GM12878 (cell line): ENCODE measurements at regions not wholly inside any gene's neighbourhood (a gene's known extent, or its start where the extent isn't known, plus 50 kb on each side); places are given as distances from the start of the nearest gene placed in this dataset.

Experiments used
- ATAC-seq: fragments of 200-7000 bp; cut with Tn5 transposase; 3 replicates; pipeline ENCODE4 v1.9.1; 2020; ENCODE audit warnings: mild to moderate bottlenecking, moderate library complexity
- BruUV-seq: library from RNA; stranded (reverse); fragments of 400-500 nt; replicated peaks from 2 replicates; lab custom pipeline; 2021; lab: Mats Ljungman, UMichigan
- CTCF ChIA-PET: fragments of 300-600 bp; sonication (Branson Sonifier 250); formaldehyde crosslinking; extraction: SDS; loops from one replicate; lab custom pipeline; 2021; ENCODE audit warnings: inconsistent platforms; lab: Yijun Ruan, JAX
- POLR2A ChIA-PET: fragments of 350-600 bp; formaldehyde crosslinking; extraction: SDS; loops from one replicate; lab custom pipeline; 2021; ENCODE audit warnings: inconsistent platforms; lab: Charles Lee
- RAD21 ChIA-PET: fragments of 300-600 bp; sonication (Branson Sonifier 250); formaldehyde crosslinking; loops from one replicate; lab custom pipeline; 2023; ENCODE audit warnings: antibody characterized with exemption; ENCODE audit not compliant: unreplicated experiment; lab: Charles Lee
- SMC1A ChIA-PET: fragments of 300-600 bp; sonication (Branson Sonifier 250); formaldehyde crosslinking; loops from one replicate; lab custom pipeline; 2023; ENCODE audit not compliant: unreplicated experiment, uncharacterized antibody; lab: Charles Lee
- DNase-seq: peaks from one replicate; pipeline ENCODE4 v3.0.0-alpha.2; 2011; ENCODE audit warnings: low read depth, low spot score
- FAIRE-seq: peaks from 3 replicates; lab custom pipeline; 2011; peaks lifted over from hg19 to GRCh38; lab: Jason Lieb, UNC
- H2AFZ ChIP-seq: 2 replicates; pipeline ENCODE4 v1.6.0; 2011; ENCODE audit warnings: low read depth, low read length, control low read depth; ENCODE audit not compliant: control insufficient read depth
- H3K27ac ChIP-seq: 2 replicates; pipeline ENCODE4 v1.5.1; 2011; ENCODE audit warnings: control low read depth; ENCODE audit not compliant: control insufficient read depth, insufficient read depth
- H3K27me3 ChIP-seq, 2 experiments: replicated peaks in 1 of 2; 2 replicates each; pipeline versions ENCODE4 v1.6.0 to v1.6.1; 2011; ENCODE audit warnings: low read length in 1 of 2; ENCODE audit not compliant: control insufficient read depth in 2 of 2, insufficient read depth in 2 of 2
- H3K36me3 ChIP-seq, 2 experiments: 2 replicates each; pipeline ENCODE4 v1.5.1; 2011; ENCODE audit warnings: low read length in 1 of 2; ENCODE audit not compliant: control insufficient read depth in 2 of 2, insufficient read depth in 2 of 2
- H3K4me1 ChIP-seq: 2 replicates; pipeline ENCODE4 v1.6.1; 2011; ENCODE audit warnings: mild to moderate bottlenecking, low read length, moderate library complexity, mixed read lengths; ENCODE audit not compliant: control insufficient read depth, insufficient read depth
- H3K4me2 ChIP-seq: 2 replicates; pipeline ENCODE4 v1.6.0; 2011; ENCODE audit warnings: control low read depth; ENCODE audit not compliant: control insufficient read depth, insufficient read depth
- H3K4me3 ChIP-seq: fragments of 200-600 bp; sonication (generic); 2 replicates; pipeline ENCODE4 v1.5.1; 2016
- H3K79me2 ChIP-seq: 2 replicates; pipeline ENCODE4 v1.6.0; 2011; ENCODE audit warnings: low read length; ENCODE audit not compliant: control insufficient read depth, insufficient read depth
- H3K9ac ChIP-seq: 2 replicates; pipeline ENCODE4 v1.8.0; 2011; ENCODE audit warnings: low read length, control low read depth, mixed read lengths; ENCODE audit not compliant: control insufficient read depth, insufficient read depth
- H3K9me3 ChIP-seq: replicated peaks from 3 replicates; pipeline ENCODE4 v1.5.1; 2011; ENCODE audit warnings: mild to moderate bottlenecking, low read length; ENCODE audit not compliant: control insufficient read depth, insufficient read depth
- H4K20me1 ChIP-seq: 2 replicates; pipeline ENCODE4 v1.6.0; 2011; ENCODE audit not compliant: control insufficient read depth, insufficient read depth
- ASH2L ChIP-seq: fragments of 300-600, 200-600 bp; sonication (generic); IDR thresholded peaks from 2 replicates; pipeline ENCODE4 v1.6.1; 2017; ENCODE audit warnings: low read depth, mild to moderate bottlenecking, borderline replicate concordance
- BRCA1 ChIP-seq: IDR thresholded peaks from 2 replicates; pipeline ENCODE4 v1.6.1; 2011; ENCODE audit warnings: low read depth, low read length, improper control_type of control experiment
- CHD2 ChIP-seq: IDR thresholded peaks from 2 replicates; pipeline ENCODE4 v1.6.1; 2011; ENCODE audit warnings: low read depth, low read length, improper control_type of control experiment, borderline replicate concordance
- EP300 ChIP-seq, 2 experiments: fragments of 150-350 bp in 1 of 2; IDR thresholded peaks; 2 replicates each; pipeline ENCODE4 v1.6.1; 2011 to 2012; ENCODE audit warnings: low read depth in 2 of 2, low read length in 2 of 2, borderline replicate concordance in 1 of 2, improper control_type of control experiment in 1 of 2, inconsistent platforms in 1 of 2; ENCODE audit not compliant: control insufficient read depth in 1 of 2
- ETV6 ChIP-seq, 2 experiments: fragments of 450-650 bp in 1 of 2; IDR thresholded peaks in 1 of 2; conservative IDR thresholded peaks in 1 of 2; 2 replicates each; pipeline ENCODE4 v1.6.1; 2014; ENCODE audit warnings: antibody characterized with exemption in 1 of 2, borderline replicate concordance in 1 of 2, low read depth in 1 of 2, mild to moderate bottlenecking in 1 of 2, moderate library complexity in 1 of 2
- HDGF ChIP-seq: fragments of 450-650 bp; IDR thresholded peaks from 2 replicates; pipeline ENCODE4 v1.6.1; 2016; ENCODE audit warnings: antibody characterized with exemption
- LARP7 ChIP-seq: fragments of 450-650 bp; IDR thresholded peaks from 2 replicates; pipeline ENCODE4 v1.6.1; 2017; ENCODE audit warnings: mild to moderate bottlenecking
- MYC ChIP-seq: IDR thresholded peaks from 2 replicates; pipeline ENCODE4 v1.6.1; 2011; ENCODE audit warnings: mild to moderate bottlenecking, low read length, moderate library complexity, inconsistent platforms; ENCODE audit not compliant: insufficient read depth, insufficient replicate concordance, insufficient read length, severe bottlenecking
- NR2C2 ChIP-seq: IDR thresholded peaks from 2 replicates; pipeline ENCODE4 v1.6.1; 2011; ENCODE audit warnings: borderline replicate concordance, low read depth; ENCODE audit not compliant: control insufficient read depth, insufficient read length
- SMAD1 ChIP-seq: fragments of 450-650 bp; IDR thresholded peaks from 2 replicates; pipeline ENCODE4 v1.6.1; 2018; ENCODE audit warnings: mild to moderate bottlenecking, low read depth; ENCODE audit not compliant: partially characterized antibody
- YY1 ChIP-seq: IDR thresholded peaks from 2 replicates; pipeline ENCODE4 v1.6.1; 2011; ENCODE audit warnings: low read depth, mild to moderate bottlenecking, low read length
- ZBTB33 ChIP-seq: fragments of 450-650 bp; IDR thresholded peaks from 2 replicates; pipeline ENCODE4 v1.6.1; 2017; ENCODE audit warnings: mild to moderate bottlenecking
- WGBS: methylation state at CpG from one replicate; pipeline ENCODE4 v1.1.6; 2016; ENCODE audit warnings: low lambda C conversion rate; ENCODE audit not compliant: insufficient replicate concordance, insufficient coverage; ENCODE audit errors: missing lambda C conversion rate; 5-methylcytosine and 5-hydroxymethylcytosine counted together
- in situ Hi-C: fragments of 300-500 bp; cut with MboI; formaldehyde crosslinking; loops from 9 replicates; pipeline ENCODE4 v1.14.3; 2018; ENCODE audit warnings: mixed read lengths
- intact Hi-C: fragments of 100-400 bp; cut with micrococcal nuclease; formaldehyde crosslinking; loops from one replicate; pipeline ENCODE4 v1.14.2; 2022; ENCODE audit not compliant: unreplicated experiment

GRCh38 chr5:121763665-121764064 is 88.0 kb upstream of the FTMT start (continued):
- TF ChIP-seq ETV6 (conservative IDR thresholded peaks at IDR 0.05 in 1 of 2, IDR thresholded peaks at IDR 0.05 in 1 of 2; ENCODE audit: borderline replicate concordance in 1 of 2, low read depth in 1 of 2), result no peak
- TF ChIP-seq LARP7, result no peak
- no peak for TF ChIP-seq YY1
- TF ChIP-seq ASH2L, result no peak
- TF ChIP-seq HDGF, result no peak

- no peak for FAIRE-seq
- H3K4me3 ChIP-seq, result no peak overlapping the region
Measured at GRCh38 chr5:121780406-121780805, 71.3 kb upstream of the FTMT start.

More at GRCh38 chr5:121780406-121780805, 71.3 kb upstream of the FTMT start:
- H3K79me2 ChIP-seq, result no peaks in the 10 kb centered on the region
- H3K9me3 ChIP-seq, result no peaks in the 10 kb centered on the region
- no peaks in the 10 kb centered on the region for H3K36me3 ChIP-seq
- no peak overlapping the region for H3K27ac ChIP-seq
- ChIA-PET RAD21 (no interaction called here), SMC1A (no interaction called here), CTCF (no interaction called here)
- no peak for ATAC-seq
- intact Hi-C loops, result no loop called here
- no peaks in the 10 kb centered on the region for H3K27me3 ChIP-seq
- H3K9ac ChIP-seq, result no peak overlapping the region
- TF ChIP-seq ZBTB33 (no peak), MYC (no peak), NR2C2 (no peak), SMAD1 (no peak), CHD2 (no peak), BRCA1 (no peak), EP300 (IDR thresholded peaks at IDR 0.05; ENCODE audit: borderline replicate concordance in 1 of 2, control insufficient read depth in 1 of 2, low read depth in 2 of 2, low read length in 2 of 2) (no peak)
- TF ChIP-seq, all 136 proteins: peak for 0
- WGBS, result 46% methylated on average over 1 of the region's 1 CpG
- Histone ChIP-seq H3K4me2 (no peak overlapping the region), H4K20me1 (no peaks in the 10 kb centered on the region), H2AFZ (no peak overlapping the region), H3K4me1 (no peaks in the 10 kb centered on the region)
- in situ Hi-C loops, result no loop called here
- no peak for DNase-seq
- BruUV-seq, result no TSS peak
- POLR2A ChIA-PET, result no interaction called here
